BJ (cell line): ENCODE measurements at regions not wholly inside any gene's neighbourhood (a gene's known extent, or its start where the extent isn't known, plus 50 kb on each side); places are given as distances from the start of the nearest gene placed in this dataset.

Experiments used
- CTCF ChIA-PET: fragments of 350-600 bp; formaldehyde crosslinking; extraction: SDS; loops from one replicate; lab custom pipeline; 2021; ENCODE audit warnings: antibody characterized with exemption, inconsistent platforms; lab: Yijun Ruan, JAX
- POLR2A ChIA-PET: fragments of 300-600 bp; sonication (Branson Sonifier 250); formaldehyde crosslinking; extraction: SDS; loops from one replicate; lab custom pipeline; 2021; ENCODE audit warnings: antibody characterized with exemption; lab: Charles Lee
- DNase-seq: peaks from one replicate; pipeline ENCODE4 v3.0.0-alpha.2; 2011; ENCODE audit warnings: low read depth
- H3K27me3 ChIP-seq: 2 replicates; pipeline ENCODE4 v1.6.0; 2011; ENCODE audit warnings: low read length; ENCODE audit not compliant: control insufficient read depth, insufficient read depth
- H3K36me3 ChIP-seq: 2 replicates; pipeline ENCODE4 v1.5.1; 2011; ENCODE audit warnings: low read length; ENCODE audit not compliant: control insufficient read depth, insufficient read depth
- H3K4me3 ChIP-seq: 2 replicates; pipeline ENCODE4 v1.5.1; 2011; ENCODE audit warnings: low read depth, mild to moderate bottlenecking, control low read depth, low read length
- CTCF ChIP-seq: IDR thresholded peaks from 2 replicates; pipeline ENCODE4 v1.5.1; 2011; ENCODE audit warnings: low read depth, mild to moderate bottlenecking, control low read depth, inconsistent platforms, low read length, moderate library complexity; ENCODE audit not compliant: insufficient read depth

DNA sequence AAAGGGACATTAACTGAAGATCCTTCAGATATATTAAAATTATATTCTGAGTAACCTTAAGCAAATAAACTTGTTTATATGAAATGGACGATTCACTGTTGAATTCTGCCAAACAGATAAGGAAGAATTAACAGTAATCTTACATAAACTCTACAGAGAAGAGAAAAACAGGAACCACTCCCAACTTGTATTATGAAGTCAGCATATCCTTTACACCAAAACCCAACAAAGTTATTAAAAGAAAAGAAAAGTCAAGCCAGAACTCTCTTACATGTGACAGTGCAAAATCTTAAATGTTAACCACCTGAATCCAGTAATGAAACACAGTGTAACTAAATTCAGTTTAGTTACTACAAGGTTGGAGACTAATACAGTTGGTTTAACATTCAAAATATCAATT, 185.8 kb downstream of the DEPDC1B start:
- H3K27me3 ChIP-seq = no peaks in the 10 kb centered on the region
- ChIA-PET POLR2A (interaction anchor here (0.7 kb wide), 1 partner anchor 930 kb away, joined by 3 read pairs; no protein-coding TSS in a partner anchor), CTCF (no interaction called here)
- H3K4me3 ChIP-seq = no peak overlapping the region
- no peak for DNase-seq
- H3K36me3 ChIP-seq = no peaks in the 10 kb centered on the region
- TF ChIP-seq CTCF = no peak

GRCh38 chr5:60512117-60512516, 187.8 kb downstream of the DEPDC1B start:
- Histone ChIP-seq H3K27me3 (no peaks in the 10 kb centered on the region), H3K4me3 (no peak overlapping the region), H3K36me3 (no peaks in the 10 kb centered on the region)
- ChIA-PET POLR2A (no interaction called here), CTCF (no interaction called here)
- TF ChIP-seq CTCF = no peak
- DNase-seq = no peak

- CTCF ChIA-PET = no interaction called here
- POLR2A ChIA-PET = no interaction called here
These were observed 189.3 kb downstream of the DEPDC1B start for GRCh38 chr5:60510663-60511062.

DNA sequence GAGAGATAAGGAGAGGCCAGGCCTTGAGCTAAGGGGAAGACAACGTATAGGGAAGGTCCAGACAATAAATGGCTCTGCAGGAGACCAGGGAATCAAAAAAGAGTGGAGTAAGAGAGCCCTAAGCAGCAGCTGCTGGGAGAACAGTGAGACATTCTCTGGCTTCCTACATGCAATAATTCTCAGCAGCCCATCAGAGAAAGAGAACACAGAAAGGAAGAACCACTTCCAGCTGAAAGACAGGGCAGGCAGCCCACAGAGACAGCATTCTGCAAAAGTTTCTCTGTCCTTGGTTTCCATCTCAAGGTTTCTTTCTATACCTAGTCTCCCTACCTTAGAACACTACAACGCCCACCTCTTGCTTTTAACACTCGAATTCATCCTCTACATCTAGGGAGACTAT, 189.9 kb downstream of the DEPDC1B start:
- CTCF ChIA-PET = no interaction called here
- DNase-seq = no peak
- no peaks in the 10 kb centered on the region for H3K27me3 ChIP-seq

More at GRCh38 chr5:60510663-60511062, 189.3 kb downstream of the DEPDC1B start:
- Histone ChIP-seq H3K4me3 (no peak overlapping the region), H3K36me3 (no peaks in the 10 kb centered on the region), H3K27me3 (no peaks in the 10 kb centered on the region)
- TF ChIP-seq CTCF = no peak
- no peak for DNase-seq

DNA sequence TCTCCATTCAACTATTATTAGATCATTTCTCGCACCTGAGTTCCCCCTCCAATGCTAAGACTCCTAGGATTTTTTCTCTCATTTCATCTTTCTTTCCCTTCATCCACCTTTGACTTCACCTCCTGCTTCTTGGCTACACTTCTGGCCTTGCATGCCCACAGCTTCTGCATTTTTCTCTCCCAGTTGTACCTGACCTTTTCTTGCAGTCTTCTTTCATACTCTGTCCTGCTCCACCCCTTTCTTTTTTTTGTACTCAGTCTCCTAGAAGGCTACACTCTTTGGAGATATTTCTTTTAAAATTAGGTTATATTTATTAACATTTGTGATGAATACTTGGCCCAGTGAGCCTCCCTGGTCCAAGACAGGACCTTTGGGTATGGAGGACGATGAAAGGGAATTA, 190.4 kb downstream of the DEPDC1B start:
- no peak for DNase-seq
- ChIA-PET CTCF (no interaction called here), POLR2A (no interaction called here)
- Histone ChIP-seq H3K4me3 (no peak overlapping the region), H3K27me3 (no peaks in the 10 kb centered on the region), H3K36me3 (no peaks in the 10 kb centered on the region)
- TF ChIP-seq CTCF = no peak

More for the DNA sequence above, 189.9 kb downstream of the DEPDC1B start:
- Histone ChIP-seq H3K4me3 (no peak overlapping the region), H3K36me3 (no peaks in the 10 kb centered on the region)
- POLR2A ChIA-PET = no interaction called here
- no peak for TF ChIP-seq CTCF
